Neutrophil (primary cell): ENCODE measurements at regions not wholly inside any gene's neighbourhood (a gene's known extent, or its start where the extent isn't known, plus 50 kb on each side); places are given as distances from the start of the nearest gene placed in this dataset.

ENCODE experiments used
- H3K27ac ChIP-seq: fragments of 200-600 bp; sonication (generic); 2 replicates; pipeline ENCODE4 v1.5.1; 2016; ENCODE audit warnings: mild to moderate bottlenecking, moderate library complexity
- H3K27me3 ChIP-seq: fragments of 200-600 bp; sonication (generic); 2 replicates; pipeline ENCODE4 v1.6.0; 2016; ENCODE audit warnings: mild to moderate bottlenecking
- H3K36me3 ChIP-seq: fragments of 200-600 bp; sonication (generic); 2 replicates; pipeline ENCODE4 v1.5.1; 2017
- H3K4me1 ChIP-seq, 2 experiments: fragments of 200-600 bp in 1 of 2; sonication (generic) in 1 of 2; 1 replicate in 1 of 2; 2 replicates in 1 of 2; pipeline versions ENCODE4 v1.5.1 to v1.6.1; 2013 to 2016; ENCODE audit warnings: low read depth in 1 of 2, low read length in 1 of 2, mild to moderate bottlenecking in 1 of 2, moderate library complexity in 1 of 2; ENCODE audit not compliant: control insufficient read depth in 1 of 2, insufficient read depth in 1 of 2
- H3K4me3 ChIP-seq, 2 experiments: fragments of 200-600 bp in 1 of 2; sonication (generic) in 1 of 2; 1 replicate in 1 of 2; 2 replicates in 1 of 2; pipeline ENCODE4 v1.5.1; 2013 to 2016; ENCODE audit warnings: low read depth in 1 of 2, low read length in 1 of 2, mild to moderate bottlenecking in 1 of 2, moderate library complexity in 1 of 2
- H3K9me3 ChIP-seq: fragments of 200-600 bp; sonication (generic); 2 replicates; pipeline ENCODE4 v1.5.1; 2016
- TF ChIP-seq, protein P1 (sequence below): fragments of 200-600 bp; sonication (generic); IDR thresholded peaks from 2 replicates; pipeline ENCODE4 v1.5.1; 2016; ENCODE audit warnings: antibody characterized with exemption

- no peaks in the 10 kb centered on the region for H3K36me3 ChIP-seq
- H3K27ac ChIP-seq = no peak overlapping the region
- TF ChIP-seq, protein P1, sequence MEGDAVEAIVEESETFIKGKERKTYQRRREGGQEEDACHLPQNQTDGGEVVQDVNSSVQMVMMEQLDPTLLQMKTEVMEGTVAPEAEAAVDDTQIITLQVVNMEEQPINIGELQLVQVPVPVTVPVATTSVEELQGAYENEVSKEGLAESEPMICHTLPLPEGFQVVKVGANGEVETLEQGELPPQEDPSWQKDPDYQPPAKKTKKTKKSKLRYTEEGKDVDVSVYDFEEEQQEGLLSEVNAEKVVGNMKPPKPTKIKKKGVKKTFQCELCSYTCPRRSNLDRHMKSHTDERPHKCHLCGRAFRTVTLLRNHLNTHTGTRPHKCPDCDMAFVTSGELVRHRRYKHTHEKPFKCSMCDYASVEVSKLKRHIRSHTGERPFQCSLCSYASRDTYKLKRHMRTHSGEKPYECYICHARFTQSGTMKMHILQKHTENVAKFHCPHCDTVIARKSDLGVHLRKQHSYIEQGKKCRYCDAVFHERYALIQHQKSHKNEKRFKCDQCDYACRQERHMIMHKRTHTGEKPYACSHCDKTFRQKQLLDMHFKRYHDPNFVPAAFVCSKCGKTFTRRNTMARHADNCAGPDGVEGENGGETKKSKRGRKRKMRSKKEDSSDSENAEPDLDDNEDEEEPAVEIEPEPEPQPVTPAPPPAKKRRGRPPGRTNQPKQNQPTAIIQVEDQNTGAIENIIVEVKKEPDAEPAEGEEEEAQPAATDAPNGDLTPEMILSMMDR = no peak
- H3K9me3 ChIP-seq = no peaks in the 10 kb centered on the region
- H3K4me1 ChIP-seq = no peaks in the 10 kb centered on the region
- no peaks in the 10 kb centered on the region for H3K27me3 ChIP-seq
- no peak overlapping the region for H3K4me3 ChIP-seq
Measured at GRCh38 chr4:130238121-130238520, 1142.2 kb downstream of the C4orf33 start.

DNA sequence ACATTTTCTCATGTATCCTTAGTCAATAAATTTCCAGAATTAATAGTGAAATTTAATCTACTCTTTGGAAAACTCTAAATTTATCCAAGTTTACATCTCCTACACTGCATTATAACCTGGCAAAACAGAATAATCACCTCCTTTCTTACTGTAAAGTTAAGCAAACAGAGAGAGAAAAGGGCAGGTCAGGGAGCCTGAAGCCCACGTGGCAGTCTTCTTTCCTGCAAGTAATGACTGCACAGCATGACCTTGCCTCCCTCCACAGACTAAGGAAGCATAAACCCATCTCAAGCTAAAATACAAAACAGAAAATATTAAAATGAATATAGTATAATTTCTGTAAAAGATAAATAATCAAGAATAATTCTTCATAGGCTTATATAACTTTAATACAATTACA is 1153.0 kb downstream of the C4orf33 start:
- H3K9me3 ChIP-seq = no peaks in the 10 kb centered on the region
- H3K36me3 ChIP-seq = no peaks in the 10 kb centered on the region
- H3K4me1 ChIP-seq = no peaks in the 10 kb centered on the region
- TF ChIP-seq, protein P1 = no peak
- H3K27me3 ChIP-seq = no peaks in the 10 kb centered on the region
- H3K4me3 ChIP-seq = no peak overlapping the region
- H3K27ac ChIP-seq = no peak overlapping the region

- Histone ChIP-seq H3K4me1 (no peaks in the 10 kb centered on the region), H3K27ac (no peak overlapping the region), H3K27me3 (no peaks in the 10 kb centered on the region), H3K9me3 (no peaks in the 10 kb centered on the region), H3K4me3 (no peak overlapping the region), H3K36me3 (no peaks in the 10 kb centered on the region)
- TF ChIP-seq, protein P1 = no peak
Measured at GRCh38 chr4:130257271-130257670, 1161.3 kb downstream of the C4orf33 start.

DNA sequence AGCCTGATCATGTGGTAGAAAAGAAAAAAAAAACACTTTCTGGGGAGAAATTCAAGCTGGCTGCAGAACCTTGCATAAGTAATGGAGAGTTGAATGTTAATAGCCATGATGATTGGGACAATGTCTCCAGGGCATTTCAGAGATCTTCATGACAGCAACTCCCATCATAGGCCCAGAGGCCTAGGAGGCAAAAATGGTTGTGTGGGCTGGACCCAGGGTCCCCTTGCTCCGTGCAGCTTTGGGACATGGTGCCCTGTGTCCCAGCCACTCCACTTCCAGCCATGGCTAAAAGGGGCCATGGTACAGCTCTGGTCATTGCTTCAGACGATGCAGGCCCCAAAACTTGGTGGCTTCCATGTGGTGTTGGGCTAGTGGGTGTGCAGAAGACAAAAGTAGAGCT is 1170.9 kb downstream of the C4orf33 start:
- H3K9me3 ChIP-seq = no peaks in the 10 kb centered on the region
- H3K27ac ChIP-seq = no peak overlapping the region
- no peak overlapping the region for H3K4me3 ChIP-seq
- H3K4me1 ChIP-seq = no peaks in the 10 kb centered on the region
- TF ChIP-seq, protein P1 = no peak
- no peaks in the 10 kb centered on the region for H3K27me3 ChIP-seq
- no peaks in the 10 kb centered on the region for H3K36me3 ChIP-seq

- H3K9me3 ChIP-seq = no peaks in the 10 kb centered on the region
- H3K4me3 ChIP-seq = no peak overlapping the region
- H3K36me3 ChIP-seq = no peaks in the 10 kb centered on the region
- H3K4me1 ChIP-seq = no peaks in the 10 kb centered on the region
- no peak overlapping the region for H3K27ac ChIP-seq
- H3K27me3 ChIP-seq = no peaks in the 10 kb centered on the region
- TF ChIP-seq, protein P1 = no peak
Measured at GRCh38 chr4:130288576-130288975, 1192.6 kb downstream of the C4orf33 start.

GRCh38 chr4:130293692-130294091 is 1197.7 kb downstream of the C4orf33 start:
- Histone ChIP-seq H3K27me3 (no peaks in the 10 kb centered on the region), H3K4me3 (no peak overlapping the region), H3K27ac (no peak overlapping the region), H3K9me3 (no peaks in the 10 kb centered on the region), H3K4me1 (no peaks in the 10 kb centered on the region), H3K36me3 (no peaks in the 10 kb centered on the region)
- TF ChIP-seq, protein P1 = no peak
